ENCODE measurements at regions not wholly inside any gene's neighbourhood (a gene's known extent, or its start where the extent isn't known, plus 50 kb on each side); places are given as distances from the start of the nearest gene placed in this dataset.

DNA sequence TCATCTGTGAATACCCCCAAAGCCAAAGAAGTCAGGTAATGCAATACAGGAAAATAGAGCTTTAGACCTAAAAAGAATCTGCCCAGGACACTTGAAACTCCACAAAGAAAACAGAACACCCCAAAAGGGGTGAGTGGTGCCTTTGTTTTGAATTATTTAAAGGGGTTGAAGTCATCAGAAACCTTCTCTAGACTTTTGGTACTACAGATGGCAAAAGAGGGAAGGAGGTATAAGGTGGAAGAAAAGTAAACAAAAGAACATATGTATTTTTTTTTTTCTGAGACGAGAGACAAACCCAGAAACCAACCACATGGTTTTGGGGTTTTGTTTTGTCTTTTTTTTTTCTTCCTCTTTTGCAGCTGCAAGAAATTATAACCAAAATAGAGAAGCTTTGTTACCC is 1477.8 kb downstream of the C4orf33 start:
- TF ChIP-seq GATA3 (IDR thresholded peaks at IDR 0.05; ENCODE audit: low read depth, low read length) (no peak), GATA2 (IDR thresholded peaks at IDR 0.05; ENCODE audit: low read depth, low read length) (no peak)
